HEK293T (cell line): ENCODE measurements at regions not wholly inside any gene's neighbourhood (a gene's known extent, or its start where the extent isn't known, plus 50 kb on each side); places are given as distances from the start of the nearest gene placed in this dataset.

Experiments used
- CTCF ChIA-PET: fragments of 350-600 bp; formaldehyde crosslinking; extraction: SDS; loops from one replicate; lab custom pipeline; 2021; ENCODE audit warnings: antibody characterized with exemption, inconsistent platforms; lab: Yijun Ruan, JAX
- POLR2A ChIA-PET: fragments of 350-600 bp; formaldehyde crosslinking; extraction: SDS; loops from one replicate; lab custom pipeline; 2020; ENCODE audit warnings: antibody characterized with exemption, inconsistent platforms; lab: Yijun Ruan, JAX
- DNase-seq: peaks from one replicate; pipeline ENCODE4 v3.0.0; 2012; ENCODE audit warnings: mixed read lengths; ENCODE audit errors: extremely low spot score
- ARNT ChIP-seq: fragments of 450-650 bp; IDR thresholded peaks from 2 replicates; pipeline ENCODE4 v1.6.1; 2017; ENCODE audit warnings: mild to moderate bottlenecking
- BHLHE40 ChIP-seq: fragments of 450-650 bp; IDR thresholded peaks from 2 replicates; pipeline ENCODE4 v1.6.1; 2016; ENCODE audit warnings: mild to moderate bottlenecking, moderate library complexity, borderline replicate concordance
- CTBP1 ChIP-seq: fragments of 450-650 bp; IDR thresholded peaks from 2 replicates; pipeline ENCODE4 v1.6.1; 2016; ENCODE audit warnings: borderline replicate concordance
- ELF4 ChIP-seq: fragments of 450-650 bp; IDR thresholded peaks from 2 replicates; pipeline ENCODE4 v1.6.1; 2017; ENCODE audit warnings: antibody characterized with exemption
- FOXA1 ChIP-seq: fragments of 450-650 bp; IDR thresholded peaks from 2 replicates; pipeline ENCODE4 v1.6.1; 2016; ENCODE audit warnings: mild to moderate bottlenecking
- FOXK2 ChIP-seq: fragments of 450-650 bp; IDR thresholded peaks from 2 replicates; pipeline ENCODE4 v1.6.1; 2016; ENCODE audit warnings: mild to moderate bottlenecking
- FOXM1 ChIP-seq: fragments of 450-650 bp; IDR thresholded peaks from 2 replicates; pipeline ENCODE4 v1.6.1; 2017; ENCODE audit warnings: mild to moderate bottlenecking, borderline replicate concordance
- HDGF ChIP-seq: fragments of 450-650 bp; IDR thresholded peaks from 2 replicates; pipeline ENCODE4 v1.6.1; 2017; ENCODE audit warnings: antibody characterized with exemption, borderline replicate concordance
- L3MBTL2 ChIP-seq: fragments of 450-650 bp; conservative IDR thresholded peaks from 2 replicates; pipeline ENCODE4 v1.6.1; 2016; ENCODE audit warnings: mild to moderate bottlenecking
- LEF1 ChIP-seq: fragments of 450-650 bp; IDR thresholded peaks from 2 replicates; pipeline ENCODE4 v1.6.1; 2017; ENCODE audit warnings: mild to moderate bottlenecking, borderline replicate concordance
- NFRKB ChIP-seq: fragments of 450-650 bp; IDR thresholded peaks from 2 replicates; pipeline ENCODE4 v1.6.1; 2016; ENCODE audit warnings: mild to moderate bottlenecking, moderate library complexity
- SP1 ChIP-seq: fragments of 450-650 bp; IDR thresholded peaks from 2 replicates; pipeline ENCODE4 v1.6.1; 2017
- SUZ12 ChIP-seq: fragments of 450-650 bp; IDR thresholded peaks from 2 replicates; pipeline ENCODE4 v1.6.1; 2016; ENCODE audit warnings: mild to moderate bottlenecking
- TARDBP ChIP-seq: fragments of 450-650 bp; IDR thresholded peaks from 2 replicates; pipeline ENCODE4 v1.6.1; 2016
- ZNF384 ChIP-seq: fragments of 450-650 bp; IDR thresholded peaks from 2 replicates; pipeline ENCODE4 v1.6.1; 2016
- TF ChIP-seq, protein P1 (sequence below): fragments of 450-650 bp; IDR thresholded peaks from 2 replicates; pipeline ENCODE4 v1.6.1; 2016

DNA sequence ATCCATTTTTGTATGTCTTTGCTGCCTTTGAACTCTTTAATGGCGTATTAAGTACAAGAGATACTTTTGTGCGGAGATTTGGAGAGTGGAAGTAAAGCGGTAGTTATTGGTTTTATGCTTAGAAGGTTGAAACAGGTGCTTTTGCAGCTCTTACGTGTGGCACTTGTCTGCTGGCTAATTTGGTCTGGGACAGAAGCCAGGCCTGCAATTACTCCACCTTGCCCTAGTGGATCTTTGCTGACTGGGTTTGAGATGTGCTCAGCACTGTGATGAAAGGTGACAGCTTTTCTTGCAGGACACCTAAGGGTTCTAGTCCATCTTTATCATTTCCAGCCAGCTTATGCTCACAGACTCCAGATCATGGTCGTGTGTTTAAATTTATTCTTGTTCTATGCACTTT is 252.5 kb downstream of the RPL10L start:
- DNase-seq, result no peak
- TF ChIP-seq TARDBP, result no peak
- no peak for TF ChIP-seq SUZ12
- TF ChIP-seq CTBP1, result no peak
- no peak for TF ChIP-seq L3MBTL2
- TF ChIP-seq ELF4, result no peak
- TF ChIP-seq NFRKB, result no peak
- no peak for TF ChIP-seq ARNT
- TF ChIP-seq BHLHE40, result no peak
- no peak for TF ChIP-seq FOXM1
- no peak for TF ChIP-seq LEF1
- no peak for TF ChIP-seq HDGF
- TF ChIP-seq FOXK2, result no peak
- no peak for TF ChIP-seq SP1
- TF ChIP-seq, protein P1, sequence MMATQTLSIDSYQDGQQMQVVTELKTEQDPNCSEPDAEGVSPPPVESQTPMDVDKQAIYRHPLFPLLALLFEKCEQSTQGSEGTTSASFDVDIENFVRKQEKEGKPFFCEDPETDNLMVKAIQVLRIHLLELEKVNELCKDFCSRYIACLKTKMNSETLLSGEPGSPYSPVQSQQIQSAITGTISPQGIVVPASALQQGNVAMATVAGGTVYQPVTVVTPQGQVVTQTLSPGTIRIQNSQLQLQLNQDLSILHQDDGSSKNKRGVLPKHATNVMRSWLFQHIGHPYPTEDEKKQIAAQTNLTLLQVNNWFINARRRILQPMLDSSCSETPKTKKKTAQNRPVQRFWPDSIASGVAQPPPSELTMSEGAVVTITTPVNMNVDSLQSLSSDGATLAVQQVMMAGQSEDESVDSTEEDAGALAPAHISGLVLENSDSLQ, result no peak
- TF ChIP-seq ZNF384, result no peak
- TF ChIP-seq FOXA1, result no peak
- POLR2A ChIA-PET, result no interaction called here
- CTCF ChIA-PET, result no interaction called here

DNA sequence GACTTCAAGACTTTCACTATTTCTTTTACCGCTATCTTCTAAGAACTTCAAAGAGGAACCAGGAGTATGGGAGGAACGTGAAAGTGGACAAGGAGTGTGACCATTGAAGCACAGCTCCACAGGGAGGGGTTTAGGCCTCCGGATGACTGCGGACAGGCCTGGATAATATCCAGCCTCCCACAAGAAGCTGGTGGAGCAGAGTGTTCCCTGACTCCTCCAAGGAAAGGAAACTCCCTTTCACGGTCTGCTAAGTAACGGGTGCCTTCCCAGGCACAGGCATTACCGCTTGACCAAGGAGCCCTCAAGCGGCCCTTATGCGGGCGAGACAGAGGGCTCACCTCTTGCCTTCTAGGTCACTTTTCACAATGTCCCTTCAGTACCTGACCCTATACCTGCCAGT is 267.0 kb downstream of the RPL10L start:
- POLR2A ChIA-PET, result no interaction called here
- CTCF ChIA-PET, result no interaction called here
- no peak for DNase-seq
- TF ChIP-seq ARNT, result no peak
- no peak for TF ChIP-seq FOXM1
- no peak for TF ChIP-seq FOXA1
- TF ChIP-seq L3MBTL2, result no peak
- no peak for TF ChIP-seq ELF4
- no peak for TF ChIP-seq LEF1
- no peak for TF ChIP-seq HDGF
- TF ChIP-seq CTBP1, result no peak
- no peak for TF ChIP-seq FOXK2
- no peak for TF ChIP-seq TARDBP
- no peak for TF ChIP-seq NFRKB
- TF ChIP-seq, protein P1, result no peak
- TF ChIP-seq BHLHE40, result no peak
- no peak for TF ChIP-seq SP1

DNA sequence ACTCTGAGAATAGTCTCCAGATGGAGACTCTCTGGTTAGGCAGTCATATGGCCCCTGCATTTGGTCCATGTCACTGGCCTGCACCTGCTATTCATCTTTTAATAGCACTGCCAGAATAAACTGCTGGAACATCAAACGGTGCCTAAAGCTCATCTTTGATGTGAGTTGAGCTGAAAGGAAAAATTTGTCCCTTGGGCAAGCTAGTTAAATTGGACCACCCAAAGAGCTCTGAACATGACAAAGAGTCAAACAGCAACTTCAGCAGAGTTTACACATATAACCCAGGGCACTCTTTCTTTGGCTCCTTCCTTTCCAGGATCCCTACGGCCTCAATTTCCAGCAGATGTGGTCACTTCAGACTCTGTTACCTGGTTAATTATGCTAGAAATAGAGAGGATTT is 269.9 kb downstream of the RPL10L start:
- POLR2A ChIA-PET, result no interaction called here
- no peak for DNase-seq
- TF ChIP-seq FOXK2, result no peak
- TF ChIP-seq LEF1, result no peak
- TF ChIP-seq FOXA1, result no peak
- TF ChIP-seq NFRKB, result no peak
- TF ChIP-seq, protein P1, result no peak
- TF ChIP-seq ZNF384, result no peak
- no peak for TF ChIP-seq CTBP1
- TF ChIP-seq L3MBTL2, result no peak
- TF ChIP-seq FOXM1, result no peak
- TF ChIP-seq ELF4, result no peak
- no peak for TF ChIP-seq SUZ12
- no peak for TF ChIP-seq SP1
- CTCF ChIA-PET, result no interaction called here

DNA sequence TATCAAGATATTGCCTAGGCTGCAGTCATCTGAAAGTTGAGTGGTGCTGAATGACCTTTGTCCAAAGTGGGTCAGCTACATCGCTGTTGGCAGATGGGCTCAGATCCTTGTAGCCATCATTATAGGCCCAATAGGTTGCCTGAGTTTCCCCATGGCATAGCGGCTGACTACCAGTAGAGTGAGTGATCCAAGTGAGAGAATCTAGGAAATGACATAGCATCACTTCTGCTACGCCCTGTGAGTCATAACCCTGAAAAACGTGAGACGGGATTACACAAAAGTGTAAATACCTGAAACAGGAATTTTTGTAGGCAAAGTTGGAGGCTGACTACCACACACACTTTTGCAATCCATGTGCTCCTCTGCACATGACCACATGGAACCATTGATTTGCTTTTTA is 273.3 kb downstream of the RPL10L start:
- TF ChIP-seq HDGF (no peak), FOXM1 (no peak), BHLHE40 (no peak), FOXA1 (no peak), ARNT (no peak), FOXK2 (no peak), ELF4 (no peak)
- TF ChIP-seq, protein P1, result no peak
- ChIA-PET CTCF (no interaction called here), POLR2A (no interaction called here)
- no peak for DNase-seq

DNA sequence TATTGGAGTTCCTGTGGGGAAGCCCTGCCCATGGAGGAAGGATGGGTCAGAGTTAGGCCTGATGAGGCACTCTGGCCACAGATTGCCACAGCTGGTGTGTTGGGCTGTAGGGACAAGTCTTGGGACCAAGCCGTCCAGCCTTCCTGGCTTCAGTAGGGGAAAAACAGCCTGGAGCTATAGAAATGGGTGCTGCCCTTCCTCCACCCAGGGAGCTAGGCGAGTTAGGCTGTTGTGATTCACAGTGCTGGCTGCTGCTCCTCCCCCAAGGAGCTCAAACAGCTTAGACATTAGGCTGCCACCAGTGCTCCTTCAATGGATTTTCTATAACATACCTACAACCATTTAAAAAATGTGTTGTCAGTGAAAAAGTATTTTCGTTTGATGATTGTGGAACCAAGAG is 274.3 kb downstream of the RPL10L start:
- DNase-seq, result no peak
- POLR2A ChIA-PET, result no interaction called here
- CTCF ChIA-PET, result no interaction called here
- TF ChIP-seq BHLHE40 (no peak), FOXK2 (no peak)

DNA sequence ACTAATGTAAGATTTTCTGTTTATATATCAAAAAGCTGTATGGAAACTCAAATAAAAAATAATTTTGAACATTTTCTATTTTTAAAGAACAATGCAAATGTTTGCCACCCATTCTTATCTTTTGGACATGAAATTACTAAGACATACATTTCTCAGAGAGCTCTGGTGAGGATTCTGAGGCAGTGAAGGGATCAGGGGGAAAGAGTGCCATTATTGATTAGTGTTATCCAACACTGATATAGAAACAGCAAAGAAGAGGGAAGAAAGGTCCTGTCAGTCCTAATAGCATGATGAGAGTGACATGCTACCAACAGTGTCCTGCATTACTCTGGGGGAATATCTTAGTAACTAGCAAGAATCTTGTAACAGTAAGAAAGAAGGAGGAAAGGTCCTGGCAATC is 282.2 kb downstream of the RPL10L start:
- TF ChIP-seq ZNF384 (no peak), BHLHE40 (no peak)
- ChIA-PET POLR2A (no interaction called here), CTCF (no interaction called here)
- no peak for DNase-seq
